Globus pallidus (tissue), 1 donor: ENCODE measurements at regions not wholly inside any gene's neighbourhood (a gene's known extent, or its start where the extent isn't known, plus 50 kb on each side); places are given as distances from the start of the nearest gene placed in this dataset.

Source experiments
- DNase-seq: peaks from one replicate; pipeline ENCODE4 v3.0.0-alpha.2; 2015; ENCODE audit warnings: low spot score

- no peak for DNase-seq
Measured at GRCh38 chr22:49604732-49605302, 222.9 kb downstream of the BRD1 start.

GRCh38 chr22:49603016-49603415, 224.7 kb downstream of the BRD1 start:
- no peak for DNase-seq

- no peak for DNase-seq
Measured at GRCh38 chr22:49602481-49602880, 225.2 kb downstream of the BRD1 start.

- DNase-seq: no peak
Measured at GRCh38 chr22:49601614-49602321, 225.9 kb downstream of the BRD1 start.

- no peak for DNase-seq
Measured at GRCh38 chr22:49600891-49601431, 226.7 kb downstream of the BRD1 start.

DNA sequence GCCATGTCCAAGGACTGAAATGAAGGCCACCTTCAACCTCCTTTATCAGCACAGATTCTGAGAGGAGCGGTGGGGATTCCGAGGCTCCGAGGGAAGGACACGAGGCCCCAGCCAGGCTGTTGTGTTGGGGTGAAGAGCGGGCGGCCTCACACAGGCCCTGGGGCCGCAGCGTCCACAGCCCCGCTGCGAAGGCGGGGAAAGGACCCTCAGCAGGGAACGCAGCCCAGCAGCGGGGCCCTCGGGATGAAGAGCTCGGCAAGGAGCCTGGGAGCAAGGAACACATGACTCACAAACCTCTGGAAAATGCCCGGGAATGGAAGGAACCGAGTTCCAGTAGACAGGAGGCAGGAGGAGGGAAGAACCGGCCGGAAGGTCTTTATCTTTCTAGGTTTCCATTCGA, 227.2 kb downstream of the BRD1 start:
- no peak for DNase-seq

GRCh38 chr22:49599691-49600455, 227.8 kb downstream of the BRD1 start:
- DNase-seq: no peak

- DNase-seq: no peak
Measured at GRCh38 chr22:49599039-49599438, 228.6 kb downstream of the BRD1 start.

- no peak for DNase-seq
Measured at GRCh38 chr22:49598338-49598737, 229.3 kb downstream of the BRD1 start.

DNA sequence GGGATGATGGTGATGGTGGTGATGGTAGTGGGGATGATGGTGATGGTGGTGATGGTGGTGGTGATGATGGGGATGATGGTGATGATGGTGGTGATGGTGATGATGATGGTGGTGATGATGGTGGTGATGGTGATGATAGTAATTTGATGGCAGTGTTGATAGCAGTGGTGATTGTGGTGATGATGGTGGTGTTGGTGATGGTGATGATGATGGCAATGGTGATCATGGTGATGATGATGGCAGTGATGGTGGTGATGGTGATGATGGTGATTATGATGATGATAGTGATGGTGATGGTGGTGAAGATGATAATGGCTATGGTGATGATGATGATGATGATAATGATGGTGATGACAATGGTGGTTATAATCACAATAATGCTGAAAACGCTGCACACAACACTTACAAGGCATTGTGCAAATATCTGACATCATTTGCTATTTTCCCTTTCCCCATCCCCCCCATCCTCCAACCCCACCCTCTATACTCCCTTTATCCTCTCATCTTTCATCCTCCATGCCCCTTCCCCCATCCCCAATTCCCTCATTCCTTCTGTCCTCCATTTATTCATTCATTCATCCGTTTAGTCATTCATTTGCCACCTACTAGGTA, 230.1 kb downstream of the BRD1 start:
- no peak for DNase-seq

DNA sequence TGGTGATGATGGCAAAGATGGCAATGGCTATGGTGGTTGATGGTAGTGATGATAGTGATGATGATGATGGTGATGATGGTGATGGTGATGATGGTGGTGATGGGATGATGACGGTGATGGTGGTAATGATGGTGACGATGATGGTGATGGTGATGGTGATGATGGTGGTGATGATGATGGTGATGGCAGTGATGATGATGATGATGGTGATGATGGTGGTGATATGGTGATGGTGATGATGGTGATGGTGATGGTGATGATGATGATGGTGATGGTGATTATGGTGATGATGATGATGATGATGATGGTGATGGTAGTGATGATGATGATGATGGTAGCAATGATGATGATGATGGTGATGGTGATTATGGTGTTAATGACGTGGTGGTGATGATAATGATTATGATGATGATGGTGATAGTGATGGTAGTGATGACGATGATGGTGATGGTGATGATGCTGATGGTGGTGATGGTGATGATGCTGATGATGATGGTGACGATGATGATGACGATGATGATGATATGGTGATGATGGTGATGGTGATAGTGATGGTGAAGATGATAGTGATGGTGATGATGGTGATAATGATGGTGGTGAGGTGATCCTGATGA, 232.1 kb downstream of the BRD1 start:
- DNase-seq: no peak

DNA sequence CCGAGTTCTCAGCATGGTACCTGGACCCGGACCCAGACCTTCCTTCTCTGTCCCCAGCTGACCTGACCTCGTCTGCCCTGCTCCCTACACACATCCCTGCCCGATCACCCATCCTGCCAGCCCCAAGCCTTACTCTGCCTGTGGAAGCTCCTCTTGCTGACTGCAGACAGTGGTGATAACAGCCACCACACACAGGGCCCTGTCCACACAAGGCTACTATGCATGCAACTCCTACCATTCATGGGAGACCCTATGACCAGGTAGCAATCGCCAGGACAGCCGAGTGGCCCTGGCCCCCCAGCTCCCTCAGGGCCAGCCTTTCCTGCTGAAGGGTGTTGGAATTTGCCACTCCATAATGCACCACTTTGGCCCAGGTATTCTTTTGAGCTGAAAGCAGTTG, 233.6 kb downstream of the BRD1 start:
- DNase-seq: no peak

- DNase-seq: no peak
Measured at GRCh38 chr22:49593509-49593908, 234.2 kb downstream of the BRD1 start.

DNA sequence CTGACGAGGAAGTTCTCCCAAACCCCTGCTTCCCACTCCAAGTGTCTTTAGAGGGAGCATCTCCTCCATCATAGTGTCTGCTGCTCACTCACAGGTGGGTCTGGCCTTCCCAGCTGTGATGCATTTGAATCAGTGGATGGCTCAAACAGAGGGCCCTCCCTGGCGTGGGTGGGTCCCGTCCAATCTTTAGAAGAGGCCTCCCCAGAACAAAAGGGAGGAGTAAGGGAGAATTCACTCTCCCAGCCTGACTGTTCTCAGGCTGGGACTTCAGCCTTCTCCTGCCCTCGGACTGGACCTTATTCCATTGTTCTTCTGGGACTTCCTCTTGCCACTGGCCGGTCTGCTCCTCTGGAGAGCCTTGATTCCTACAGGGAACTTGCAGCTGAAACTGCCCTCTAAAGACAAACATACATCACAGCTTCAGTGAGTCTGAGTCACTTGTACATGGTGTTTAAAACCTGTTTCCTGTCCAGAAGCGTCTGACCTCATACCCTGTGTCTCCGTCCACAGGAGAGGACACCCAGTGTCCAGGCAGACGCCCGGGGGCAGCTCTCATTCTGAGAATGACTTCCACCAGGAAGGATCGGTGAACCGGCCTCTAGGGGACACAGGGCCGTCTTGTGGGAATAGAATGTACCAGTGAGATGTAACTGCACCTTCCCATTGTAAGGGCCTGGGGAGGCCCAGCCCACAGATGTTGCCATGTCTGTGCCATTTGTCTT, 234.7 kb downstream of the BRD1 start:
- DNase-seq: no peak

GRCh38 chr22:49590851-49591445, 236.7 kb downstream of the BRD1 start:
- no peak for DNase-seq

DNA sequence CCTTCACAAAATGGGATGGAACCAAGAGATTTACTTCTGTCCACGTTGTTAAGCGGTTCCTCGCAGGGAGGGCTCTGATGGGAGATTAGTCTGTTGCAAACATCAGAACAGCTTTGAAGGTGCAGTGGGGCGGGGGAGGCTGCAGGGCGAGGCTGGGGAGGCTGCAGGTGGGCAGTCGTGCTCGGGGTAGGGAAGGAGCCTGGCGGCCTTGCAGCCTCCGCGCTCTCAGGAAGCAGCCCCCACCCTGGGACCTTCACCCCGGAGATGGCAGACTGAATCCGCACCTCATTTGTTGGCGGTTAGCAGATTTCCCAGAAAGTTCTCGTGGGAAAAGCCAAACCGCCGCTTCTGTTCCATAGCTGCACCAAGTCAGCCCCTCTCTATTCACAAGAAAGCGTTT, 237.3 kb downstream of the BRD1 start:
- no peak for DNase-seq

- DNase-seq: no peak
Measured at GRCh38 chr22:49589811-49590210, 237.9 kb downstream of the BRD1 start.

- DNase-seq: no peak
Measured at GRCh38 chr22:49589301-49589700, 238.4 kb downstream of the BRD1 start.

- DNase-seq: no peak
Measured at GRCh38 chr22:49588739-49589138, 238.9 kb downstream of the BRD1 start.

GRCh38 chr22:49587987-49588386, 239.7 kb downstream of the BRD1 start:
- no peak for DNase-seq

GRCh38 chr22:49587421-49587820, 240.3 kb downstream of the BRD1 start:
- DNase-seq: no peak
